K562 (cell line): ENCODE measurements at regions not wholly inside any gene's neighbourhood (a gene's known extent, or its start where the extent isn't known, plus 50 kb on each side); places are given as distances from the start of the nearest gene placed in this dataset.

Experiments
- ATAC-seq: fragments of 200-7000 bp; cut with Tn5 transposase; 3 replicates; pipeline ENCODE4 v1.9.1; 2020; ENCODE audit warnings: moderate library complexity
- BruUV-seq: library from RNA; stranded (reverse); fragments of 400-500 nt; replicated peaks from 2 replicates; lab custom pipeline; 2021; lab: Mats Ljungman, UMichigan
- CTCF ChIA-PET: fragments of 300-600 bp; formaldehyde crosslinking; extraction: SDS; loops from one replicate; lab custom pipeline; 2021; ENCODE audit warnings: low intra/inter-chr PET ratio; lab: Yijun Ruan, JAX
- POLR2A ChIA-PET: fragments of 300-600, 350-650 bp; sonication (Branson Sonifier 250); formaldehyde crosslinking; extraction: SDS; loops from one replicate; lab custom pipeline; 2021; ENCODE audit warnings: antibody characterized with exemption, inconsistent platforms; lab: Yijun Ruan, JAX
- DNase-seq, 4 experiments: peaks; one replicate each; pipeline versions ENCODE4 v3.0.0 to v3.0.0-alpha.2; 2011 to 2018; ENCODE audit warnings: low spot score in 3 of 4, mixed read lengths in 3 of 4; ENCODE audit errors: extremely low read depth in 1 of 4
- FAIRE-seq: peaks from 2 replicates; lab custom pipeline; 2011; peaks lifted over from hg19 to GRCh38; lab: Jason Lieb, UNC
- H2AFZ ChIP-seq: 2 replicates; pipeline ENCODE4 v1.6.0; 2011; ENCODE audit warnings: low read depth, low read length, control low read depth, inconsistent platforms
- H3K27ac ChIP-seq: fragments of 200-600 bp; 3 replicates; pipeline ENCODE4 v1.8.0; 2011; ENCODE audit warnings: low read depth, mild to moderate bottlenecking, control low read depth, inconsistent platforms, low read length, moderate library complexity, mixed read lengths; ENCODE audit errors: extremely low read depth
- H3K27me3 ChIP-seq, 2 experiments: fragments of 300-600 bp in 1 of 2; 2 replicates in 1 of 2; 3 replicates in 1 of 2; pipeline versions ENCODE4 v1.6.0 to v1.8.0; 2011; ENCODE audit warnings: inconsistent platforms in 2 of 2, low read length in 2 of 2, mild to moderate bottlenecking in 1 of 2, mixed read lengths in 1 of 2, moderate library complexity in 1 of 2; ENCODE audit not compliant: control insufficient read depth in 2 of 2, insufficient read depth in 2 of 2
- H3K36me3 ChIP-seq: fragments of 300-600 bp; 3 replicates; pipeline ENCODE4 v1.8.0; 2011; ENCODE audit warnings: mild to moderate bottlenecking, low read length, inconsistent platforms; ENCODE audit not compliant: control insufficient read depth, insufficient read depth
- H3K4me1 ChIP-seq, 2 experiments: fragments of 200-600 bp in 1 of 2; replicated peaks in 1 of 2; 2 replicates in 1 of 2; 3 replicates in 1 of 2; pipeline versions ENCODE4 v1.5.1 to v1.8.0; 2011; ENCODE audit warnings: inconsistent platforms in 2 of 2, low read length in 2 of 2, mild to moderate bottlenecking in 1 of 2, mixed read lengths in 1 of 2, moderate library complexity in 1 of 2; ENCODE audit not compliant: control insufficient read depth in 2 of 2, insufficient read depth in 2 of 2
- H3K4me2 ChIP-seq: 2 replicates; pipeline ENCODE4 v1.6.1; 2011; ENCODE audit warnings: low read length, control low read depth, inconsistent platforms, mixed read lengths; ENCODE audit not compliant: insufficient read depth
- H3K4me3 ChIP-seq: fragments of 200-600 bp; sonication (generic), shearing (Covaris generic); 2 replicates; pipeline ENCODE4 v1.5.1; 2016; ENCODE audit warnings: control low read depth, inconsistent platforms
- H3K79me2 ChIP-seq: fragments of 200-600 bp; 3 replicates; pipeline ENCODE4 v1.8.0; 2011; ENCODE audit warnings: low read length, inconsistent platforms; ENCODE audit not compliant: control insufficient read depth, insufficient read depth
- H3K9ac ChIP-seq, 2 experiments: 2 replicates each; pipeline versions ENCODE4 v1.6.0 to v1.6.1; 2011; ENCODE audit warnings: low read depth in 2 of 2, low read length in 2 of 2, control low read depth in 1 of 2, inconsistent platforms in 1 of 2, mild to moderate bottlenecking in 1 of 2, mixed read lengths in 1 of 2; ENCODE audit not compliant: insufficient read depth in 1 of 2
- H3K9me1 ChIP-seq: one replicate; pipeline ENCODE4 v1.6.0; 2011; ENCODE audit warnings: inconsistent platforms, mild to moderate bottlenecking, low read length, moderate library complexity; ENCODE audit not compliant: control insufficient read depth, insufficient read depth
- H3K9me3 ChIP-seq: replicated peaks from 2 replicates; pipeline ENCODE4 v1.5.1; 2011; ENCODE audit warnings: low read depth, low read length, inconsistent platforms; ENCODE audit not compliant: control insufficient read depth, insufficient read depth
- H4K20me1 ChIP-seq: replicated peaks from 2 replicates; pipeline ENCODE4 v1.6.1; 2011; ENCODE audit warnings: low read length, inconsistent platforms, mixed read lengths; ENCODE audit not compliant: control insufficient read depth, insufficient read depth
- BRD4 ChIP-seq: fragments of 200-600 bp; sonication (generic); IDR thresholded peaks from 2 replicates; pipeline ENCODE4 v1.6.1; 2017; ENCODE audit warnings: inconsistent platforms
- ILK ChIP-seq: fragments of 450-650 bp; IDR thresholded peaks from 2 replicates; pipeline ENCODE4 v1.6.1; 2016; ENCODE audit warnings: missing genetic modification characterization, low read depth, mild to moderate bottlenecking, missing compliant biosample characterization, moderate library complexity, borderline replicate concordance
- MTA2 ChIP-seq: fragments of 450-650 bp; IDR thresholded peaks from 2 replicates; pipeline ENCODE4 v1.6.1; 2016; ENCODE audit warnings: low read depth
- MYC ChIP-seq, 2 experiments: fragments of 250-450 bp in 1 of 2; sonication (Bioruptor Pico) in 1 of 2; IDR thresholded peaks; 2 replicates each; pipeline versions ENCODE4 v1.5.1 to v1.6.1; 2012 to 2021; ENCODE audit warnings: low read depth in 2 of 2, borderline replicate concordance in 1 of 2, improper control_type of control experiment in 1 of 2, low read length in 1 of 2, mild to moderate bottlenecking in 1 of 2, moderate library complexity in 1 of 2
- NR2C2 ChIP-seq, 2 experiments: fragments of 200-800 bp in 1 of 2; sonication (Bioruptor generic) in 1 of 2; sonication (generic) in 1 of 2; formaldehyde crosslinking in 1 of 2; IDR thresholded peaks; 2 replicates each; pipeline versions ENCODE4 v1.6.1 to v1.8.0; 2016 to 2022; ENCODE audit warnings: mild to moderate bottlenecking in 1 of 2, missing compliant biosample characterization in 1 of 2, missing genetic modification characterization in 1 of 2, missing genetic modification reagents in 1 of 2
- POLR2B ChIP-seq: fragments of 450-650 bp; IDR thresholded peaks from 2 replicates; pipeline ENCODE4 v1.6.1; 2018; ENCODE audit warnings: low read depth; ENCODE audit not compliant: partially characterized antibody
- SAFB2 ChIP-seq: fragments of 200-400 bp; formaldehyde crosslinking; IDR thresholded peaks from 2 replicates; pipeline ENCODE4 v1.6.1; 2018; ENCODE audit warnings: borderline replicate concordance, low read length, low read depth, moderate library complexity; ENCODE audit not compliant: severe bottlenecking
- TCF7L2 ChIP-seq: fragments of 150-350 bp; IDR thresholded peaks from 2 replicates; pipeline ENCODE4 v1.6.1; 2016; ENCODE audit warnings: low read depth, mild to moderate bottlenecking, low read length, moderate library complexity
- ZNF512 ChIP-seq: IDR thresholded peaks from 2 replicates; pipeline ENCODE4 v1.6.1; 2016; ENCODE audit warnings: missing genetic modification characterization, missing compliant biosample characterization
- WGBS: fragments of 100-300 bp; shearing (Covaris generic); methylation state at CpG from one replicate; pipeline ENCODE4 v1.1.6; 2016; ENCODE audit warnings: low coverage, mixed read lengths; ENCODE audit not compliant: insufficient coverage; ENCODE audit errors: missing lambda C conversion rate; 5-methylcytosine and 5-hydroxymethylcytosine counted together
- in situ Hi-C: fragments of 300-500 bp; cut with MboI; formaldehyde crosslinking; loops from 4 replicates; pipeline ENCODE4 v1.15.0; 2018; ENCODE audit warnings: inconsistent platforms, mixed read lengths
- intact Hi-C: fragments of 100-400 bp; cut with micrococcal nuclease; formaldehyde crosslinking; loops from 2 replicates; pipeline ENCODE4 v1.14.2; 2022
- TF ChIP-seq, protein P1 (sequence below): fragments of 450-650 bp; IDR thresholded peaks from 2 replicates; pipeline ENCODE4 v1.6.1; 2016; ENCODE audit warnings: antibody characterized with exemption

GRCh38 chr1:115555446-115555845 is 86.3 kb upstream of the VANGL1 start:
- ChIA-PET CTCF (no interaction called here), POLR2A (no interaction called here)
- Histone ChIP-seq H3K9me3 (no peaks in the 10 kb centered on the region), H3K27me3 (no peaks in the 10 kb centered on the region; a peak in 1 of 5 replicates), H2AFZ (no peak overlapping the region), H3K36me3 (no peaks in the 10 kb centered on the region), H3K4me2 (no peak overlapping the region), H3K4me3 (no peak overlapping the region), H3K79me2 (no peaks in the 10 kb centered on the region), H3K9me1 (no peaks in the 10 kb centered on the region), H3K4me1 (no peaks in the 10 kb centered on the region), H4K20me1 (no peaks in the 10 kb centered on the region), H3K9ac (no peak overlapping the region), H3K27ac (no peak overlapping the region)
- ATAC-seq, result no peak
- intact Hi-C loops, result no loop called here
- in situ Hi-C loops, result no loop called here
- TF ChIP-seq BRD4 (no peak), ZNF512 (tag) (no peak), NR2C2 (CRISPR knock-in tag; IDR thresholded peaks at IDR 0.05) (no peak), NR2C2 (tag; IDR thresholded peaks at IDR 0.05) (no peak), ILK (tag) (no peak), SAFB2 (no peak), POLR2B (no peak), MYC (IDR thresholded peaks at IDR 0.05; ENCODE audit: low read depth, low read length) (no peak), MYC (CRISPR knock-in tag; IDR thresholded peaks at IDR 0.05; ENCODE audit: borderline replicate concordance, low read depth) (no peak), TCF7L2 (no peak), MTA2 (no peak)
- TF ChIP-seq, protein P1, sequence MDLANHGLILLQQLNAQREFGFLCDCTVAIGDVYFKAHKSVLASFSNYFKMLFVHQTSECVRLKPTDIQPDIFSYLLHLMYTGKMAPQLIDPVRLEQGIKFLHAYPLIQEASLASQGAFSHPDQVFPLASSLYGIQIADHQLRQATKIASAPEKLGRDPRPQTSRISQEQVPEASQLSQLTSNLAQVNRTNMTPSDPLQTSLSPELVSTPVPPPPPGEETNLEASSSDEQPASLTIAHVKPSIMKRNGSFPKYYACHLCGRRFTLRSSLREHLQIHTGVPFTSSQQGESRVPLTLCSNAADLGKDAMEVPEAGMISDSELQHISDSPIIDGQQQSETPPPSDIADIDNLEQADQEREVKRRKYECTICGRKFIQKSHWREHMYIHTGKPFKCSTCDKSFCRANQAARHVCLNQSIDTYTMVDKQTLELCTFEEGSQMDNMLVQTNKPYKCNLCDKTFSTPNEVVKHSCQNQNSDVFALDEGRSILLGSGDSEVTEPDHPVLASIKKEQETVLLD, result no peak
- DNase-seq, result no peak
- FAIRE-seq, result no peak
- 0% methylated on average over 2 of the region's 2 CpGs for WGBS
- BruUV-seq, result no TSS peak
